NCI-H2196 treated with DMSO at 0.1 percent for 48 hours (cell line): ENCODE measurements at regions not wholly inside any gene's neighbourhood (a gene's known extent, or its start where the extent isn't known, plus 50 kb on each side); places are given as distances from the start of the nearest gene placed in this dataset.

Experiments used
- DNase-seq: peaks from one replicate; lab custom pipeline; 2025; ENCODE audit not compliant: unreplicated experiment; lab: John Stamatoyannopoulos, UW

GRCh38 chr12:38985961-38986360 lies 80.6 kb upstream of the CPNE8 start:
- no peak for DNase-seq

GRCh38 chr12:38984388-38984787 lies 79.0 kb upstream of the CPNE8 start:
- no peak for DNase-seq

GRCh38 chr12:38983117-38983571 lies 77.8 kb upstream of the CPNE8 start:
- DNase-seq = no peak

DNA sequence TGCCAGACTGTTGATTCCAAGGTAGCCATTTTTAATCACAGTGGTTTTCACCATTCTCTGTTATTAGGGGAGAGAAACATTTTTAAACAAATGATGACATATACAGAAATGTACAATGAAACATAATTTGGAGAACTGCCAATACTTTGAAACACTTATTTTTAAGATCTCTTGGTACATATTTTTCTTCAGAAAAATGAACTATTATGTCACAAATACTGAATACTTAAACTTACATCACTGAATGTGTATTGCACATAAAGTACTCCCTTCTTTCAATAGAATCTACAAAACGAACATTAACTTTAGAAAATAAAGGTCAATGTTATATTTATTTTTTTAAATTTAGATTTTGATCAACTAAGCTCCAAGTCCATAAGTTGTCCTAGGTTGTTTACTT lies 71.7 kb upstream of the CPNE8 start:
- DNase-seq = no peak

GRCh38 chr12:38969706-38970105 lies 64.3 kb upstream of the CPNE8 start:
- no peak for DNase-seq

DNA sequence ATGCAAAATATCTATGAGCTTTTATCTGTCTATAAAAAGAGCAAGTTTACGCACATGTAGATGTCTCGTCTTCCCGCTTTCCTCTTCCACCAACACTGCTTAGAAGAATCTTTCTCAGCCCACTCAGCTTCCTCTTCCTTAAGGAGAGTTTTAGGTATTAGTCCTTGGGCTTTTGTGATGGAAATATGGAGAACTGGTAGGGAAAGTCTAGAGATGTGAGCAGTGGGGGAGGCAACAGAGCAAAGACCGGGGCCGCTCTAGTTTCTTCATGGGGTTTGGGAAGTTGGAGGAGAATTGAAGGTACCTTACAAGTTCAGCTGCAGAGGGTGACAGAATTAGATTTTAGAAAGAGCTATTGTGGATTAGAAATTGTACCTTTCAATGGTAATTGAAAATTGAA lies 56.3 kb upstream of the CPNE8 start:
- no peak for DNase-seq

DNA sequence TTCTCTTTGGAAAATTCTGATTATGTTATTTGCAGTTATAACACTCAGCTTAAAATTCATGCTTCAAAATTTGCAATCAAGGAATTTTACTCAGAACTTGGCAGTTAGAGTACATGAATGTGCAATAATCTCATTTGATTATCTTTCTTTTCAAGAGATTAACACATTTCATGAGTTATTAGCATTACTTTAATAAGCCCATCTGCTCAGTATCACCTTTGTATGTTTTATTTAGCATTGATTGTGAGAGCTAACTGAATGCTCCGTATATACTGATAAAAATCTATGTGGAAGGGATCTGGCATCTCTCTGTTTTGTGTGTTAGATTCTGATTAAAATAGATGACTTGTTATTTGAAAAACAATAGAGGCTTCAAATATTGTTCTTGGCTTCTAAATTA lies 55.6 kb upstream of the CPNE8 start:
- no peak for DNase-seq

- no peak for DNase-seq
These were observed 50.9 kb upstream of the CPNE8 start for GRCh38 chr12:38956337-38956736.
